GM18519 (cell line): ENCODE measurements at regions not wholly inside any gene's neighbourhood (a gene's known extent, or its start where the extent isn't known, plus 50 kb on each side); places are given as distances from the start of the nearest gene placed in this dataset.

Experiments
- ATAC-seq: cut with Tn5 transposase; IDR thresholded peaks from one replicate; pipeline ENCODE4 v1.9.1; 2021; ENCODE audit warnings: mild to moderate bottlenecking, moderate library complexity; ENCODE audit not compliant: unreplicated experiment, low FRiP score

- no peak for ATAC-seq
These were observed 88.6 kb upstream of the NFIB start for GRCh38 chr9:14402583-14402982.

GRCh38 chr9:14401911-14402310 is 88.0 kb upstream of the NFIB start:
- no peak for ATAC-seq

GRCh38 chr9:14400658-14400995 is 86.7 kb upstream of the NFIB start:
- ATAC-seq, result no peak

GRCh38 chr9:14399756-14400657 is 86.1 kb upstream of the NFIB start:
- ATAC-seq, result no peak

GRCh38 chr9:14398473-14398872 is 84.5 kb upstream of the NFIB start:
- ATAC-seq, result no peak

- ATAC-seq, result no peak
These were observed 82.2 kb upstream of the NFIB start for GRCh38 chr9:14396171-14396570.

- ATAC-seq, result no peak
These were observed 81.6 kb upstream of the NFIB start for GRCh38 chr9:14395317-14396082.

GRCh38 chr9:14393418-14393817 is 79.5 kb upstream of the NFIB start:
- no peak for ATAC-seq

- no peak for ATAC-seq
These were observed 77.7 kb upstream of the NFIB start for GRCh38 chr9:14391620-14392019.

- ATAC-seq, result no peak
These were observed 75.7 kb upstream of the NFIB start for GRCh38 chr9:14389657-14390056.

GRCh38 chr9:14389146-14389545 is 75.2 kb upstream of the NFIB start:
- no peak for ATAC-seq

- ATAC-seq, result no peak
These were observed 69.8 kb upstream of the NFIB start for GRCh38 chr9:14383773-14384172.

GRCh38 chr9:14383294-14383693 is 69.4 kb upstream of the NFIB start:
- ATAC-seq, result no peak

GRCh38 chr9:14380061-14380836 is 66.3 kb upstream of the NFIB start:
- no peak for ATAC-seq

- no peak for ATAC-seq
These were observed 65.3 kb upstream of the NFIB start for GRCh38 chr9:14379280-14379679.

GRCh38 chr9:14373706-14374105 is 59.8 kb upstream of the NFIB start:
- no peak for ATAC-seq

GRCh38 chr9:14373336-14373666 is 59.4 kb upstream of the NFIB start:
- ATAC-seq, result no peak

- ATAC-seq, result no peak
These were observed 58.7 kb upstream of the NFIB start for GRCh38 chr9:14372437-14373335.

- no peak for ATAC-seq
These were observed 55.1 kb upstream of the NFIB start for GRCh38 chr9:14369011-14369410.

GRCh38 chr9:14366076-14366475 is 52.1 kb upstream of the NFIB start:
- ATAC-seq, result no peak
